ENCODE measurements at regions not wholly inside any gene's neighbourhood (a gene's known extent, or its start where the extent isn't known, plus 50 kb on each side); places are given as distances from the start of the nearest gene placed in this dataset.
"Not testable (repeated sequence)": the region's sequence is repeated elsewhere in the genome, so short reads cannot be mapped to it uniquely, and the experiment has no call there.

- no peak for DNase-seq
Measured at GRCh38 chr2:145394181-145394580, 874.3 kb upstream of the ZEB2 start.

GRCh38 chr2:145386973-145387372, 867.1 kb upstream of the ZEB2 start:
- DNase-seq = no peak

GRCh38 chr2:145383961-145384360, 864.0 kb upstream of the ZEB2 start:
- no peak for DNase-seq

GRCh38 chr2:145380436-145381017, 860.6 kb upstream of the ZEB2 start:
- no peak for DNase-seq

- no peak for DNase-seq
Measured at GRCh38 chr2:145379934-145380333, 860.0 kb upstream of the ZEB2 start.

DNA sequence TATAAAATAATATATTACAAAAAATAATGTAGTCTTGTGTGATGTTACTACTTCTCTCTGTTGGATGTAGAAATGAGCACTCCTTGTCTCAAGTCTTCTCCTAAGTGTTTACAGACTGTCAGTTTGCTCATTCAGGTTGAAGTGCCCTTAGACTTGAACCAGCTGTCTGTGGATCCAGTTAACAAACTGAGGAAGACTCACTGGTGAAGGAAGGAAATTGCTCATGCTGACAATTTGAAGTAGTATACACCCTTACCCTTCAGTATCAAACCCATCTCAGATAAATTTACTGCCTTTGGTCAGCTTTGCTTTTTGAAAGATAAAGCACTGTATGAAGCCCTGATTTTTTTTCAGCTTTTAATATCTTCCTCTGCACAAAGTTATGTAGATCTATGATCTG, 854.2 kb upstream of the ZEB2 start:
- no peak for DNase-seq

GRCh38 chr2:145367334-145367733, 847.4 kb upstream of the ZEB2 start:
- DNase-seq = not testable (repeated sequence)

GRCh38 chr2:145366341-145366740, 846.4 kb upstream of the ZEB2 start:
- no peak for DNase-seq

DNA sequence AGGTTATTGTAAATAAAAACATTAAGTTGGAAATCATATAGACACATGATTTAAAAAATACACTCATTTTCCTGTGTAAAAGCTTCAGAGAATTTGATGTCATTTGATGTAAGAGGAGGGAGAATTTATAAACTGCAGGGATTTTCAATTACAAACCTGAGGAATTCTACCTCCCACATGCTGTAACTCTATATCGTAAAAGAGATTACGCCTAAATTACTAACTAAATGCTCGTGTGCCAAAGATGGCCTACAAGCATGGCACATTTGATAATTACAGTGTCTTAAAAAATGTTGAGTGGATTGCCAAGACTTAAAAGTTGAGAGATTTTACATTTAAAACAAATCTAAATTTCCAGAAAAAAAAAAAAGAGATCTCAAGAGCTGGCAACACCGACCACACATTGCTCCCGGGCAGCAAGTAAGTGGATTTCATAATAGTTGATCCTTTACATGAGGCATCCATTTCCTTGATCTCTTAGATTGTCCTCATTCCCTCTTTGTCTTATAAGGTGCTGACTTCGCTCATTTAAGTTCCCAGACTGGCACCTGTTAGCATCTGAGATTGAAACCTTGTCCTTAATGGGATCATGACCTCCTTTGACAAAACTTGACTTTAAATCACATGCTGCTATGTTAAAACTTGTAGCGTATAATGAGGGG, 840.3 kb upstream of the ZEB2 start:
- no peak for DNase-seq

- no peak for DNase-seq
Measured at GRCh38 chr2:145359561-145359960, 839.6 kb upstream of the ZEB2 start.

- DNase-seq = no peak
Measured at GRCh38 chr2:145356056-145356455, 836.1 kb upstream of the ZEB2 start.

DNA sequence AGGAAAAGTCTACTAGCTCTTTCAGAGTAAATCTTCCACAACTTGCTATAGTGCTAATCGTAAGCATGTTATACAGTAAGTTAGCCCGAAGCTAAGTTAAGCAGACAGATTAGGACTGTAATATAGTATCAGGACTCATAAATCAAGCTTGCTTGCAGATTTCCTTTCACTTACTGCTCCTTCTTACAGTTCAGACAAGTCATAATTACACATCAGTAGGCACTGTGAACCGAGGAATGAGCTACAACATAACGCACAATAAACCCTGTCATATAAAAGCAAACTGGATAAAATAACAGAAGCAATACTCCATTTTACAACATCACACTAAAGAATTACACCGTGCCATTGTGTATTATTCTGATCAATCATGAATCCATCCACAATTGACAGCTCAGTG, 832.6 kb upstream of the ZEB2 start:
- DNase-seq = no peak

DNA sequence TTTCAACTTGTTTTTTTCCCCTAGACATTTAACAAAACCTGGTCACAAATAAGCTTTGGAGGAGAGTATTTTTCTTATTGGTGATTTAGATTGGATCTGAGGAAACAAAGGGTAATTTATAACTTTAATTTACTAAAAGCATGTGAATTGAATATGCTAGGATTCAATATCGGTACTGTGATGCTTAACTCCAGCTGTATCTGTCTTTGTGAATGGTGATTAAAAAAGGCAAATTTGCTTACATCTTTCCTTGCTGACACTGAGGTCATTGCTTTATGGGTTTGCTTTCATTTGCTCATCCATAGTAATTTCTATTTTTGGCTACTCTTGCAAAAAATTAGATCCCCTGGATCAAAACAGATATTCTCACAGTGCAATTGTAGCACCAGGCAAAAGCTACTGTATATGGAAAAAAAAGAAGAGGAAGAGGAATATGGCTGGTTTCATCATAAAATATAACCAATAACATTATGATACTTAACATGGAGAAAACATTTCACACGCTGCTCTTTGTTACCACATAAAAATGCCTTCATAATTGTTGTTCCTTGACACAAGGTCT, 832.0 kb upstream of the ZEB2 start:
- no peak for DNase-seq

GRCh38 chr2:145350011-145350410, 830.1 kb upstream of the ZEB2 start:
- DNase-seq = no peak

DNA sequence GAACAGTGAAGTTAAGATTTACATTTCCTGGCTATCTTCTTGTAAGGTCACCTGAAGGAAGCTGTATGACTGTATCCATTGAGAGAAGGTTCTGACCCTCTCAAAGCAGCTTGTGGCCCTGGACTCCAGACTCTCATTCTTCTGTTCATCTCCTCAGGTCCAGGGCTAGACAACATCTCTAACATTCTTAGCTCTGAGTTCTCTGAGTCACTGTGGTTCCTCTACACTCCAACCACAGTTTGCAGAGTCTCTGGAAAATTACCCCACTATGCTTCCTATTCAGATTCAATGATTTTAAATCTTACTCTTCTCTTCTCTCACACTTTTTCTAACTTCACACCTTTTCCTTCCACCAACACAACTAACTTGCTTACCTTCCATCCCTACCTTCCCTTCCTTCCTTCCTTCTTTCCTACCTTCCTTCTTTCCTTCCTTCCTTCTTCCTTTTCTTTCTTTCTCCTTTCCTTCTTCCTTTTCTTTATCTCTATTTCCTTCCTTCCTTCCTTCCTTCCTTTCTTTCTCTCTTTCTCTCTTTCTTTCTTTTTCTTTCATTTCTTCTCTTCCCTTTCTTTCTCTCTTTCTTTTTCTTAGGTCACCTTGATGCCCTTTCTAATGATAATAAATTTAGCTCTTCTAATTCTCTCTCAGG, 824.3 kb upstream of the ZEB2 start:
- no peak for DNase-seq

- no peak for DNase-seq
Measured at GRCh38 chr2:145343287-145343686, 823.4 kb upstream of the ZEB2 start.

DNA sequence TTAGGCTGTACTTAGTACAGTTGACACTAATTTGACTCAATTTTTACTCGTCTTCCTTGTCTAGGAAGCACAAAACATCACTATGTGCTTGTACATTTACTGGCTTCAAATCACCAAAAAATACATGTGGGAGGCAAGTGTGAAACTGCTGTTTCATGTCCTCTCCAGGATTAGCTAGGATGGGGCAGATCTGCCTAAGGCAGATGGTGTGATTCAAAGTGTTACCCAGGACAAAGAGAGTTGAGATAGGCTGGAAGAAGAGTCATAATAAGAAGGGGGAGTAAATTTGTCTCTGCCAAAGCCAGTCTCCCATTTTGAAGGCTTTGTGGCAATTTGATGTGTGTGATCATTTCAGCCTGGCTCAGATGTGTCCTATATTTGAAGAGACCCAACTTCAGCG, 821.6 kb upstream of the ZEB2 start:
- DNase-seq = no peak

GRCh38 chr2:145339646-145340045, 819.7 kb upstream of the ZEB2 start:
- DNase-seq = no peak

DNA sequence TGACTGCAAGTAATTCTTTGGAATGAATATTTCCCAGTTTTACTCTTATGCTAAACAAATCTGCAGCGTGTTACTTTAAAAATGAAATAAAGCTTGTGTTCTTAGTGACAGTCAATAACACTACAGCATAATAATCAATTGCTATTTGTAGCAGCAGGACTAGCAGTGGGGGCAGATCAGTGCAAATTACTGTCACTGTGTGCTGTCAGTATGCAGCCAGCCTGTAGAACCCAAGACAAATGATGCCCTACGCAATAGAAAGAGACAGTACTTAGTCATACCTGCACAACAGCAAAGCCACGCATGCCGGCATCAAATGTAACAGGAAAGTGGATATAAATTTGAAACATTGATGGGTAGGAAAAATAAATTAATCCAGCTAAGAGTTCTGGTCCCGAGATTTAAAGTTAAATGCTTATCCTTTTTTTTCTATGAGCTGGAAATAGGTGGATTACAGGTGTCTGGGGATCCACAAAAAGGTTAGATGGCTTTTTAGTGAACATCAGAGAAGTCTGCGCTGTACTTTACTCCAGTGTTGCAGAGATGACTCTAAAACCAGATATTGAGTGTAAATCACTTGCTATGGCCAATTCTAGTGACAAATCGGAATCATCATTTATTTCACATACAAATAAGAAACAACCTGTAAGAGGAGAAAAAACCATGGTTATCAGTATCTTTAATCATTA, 812.4 kb upstream of the ZEB2 start:
- DNase-seq = no peak

DNA sequence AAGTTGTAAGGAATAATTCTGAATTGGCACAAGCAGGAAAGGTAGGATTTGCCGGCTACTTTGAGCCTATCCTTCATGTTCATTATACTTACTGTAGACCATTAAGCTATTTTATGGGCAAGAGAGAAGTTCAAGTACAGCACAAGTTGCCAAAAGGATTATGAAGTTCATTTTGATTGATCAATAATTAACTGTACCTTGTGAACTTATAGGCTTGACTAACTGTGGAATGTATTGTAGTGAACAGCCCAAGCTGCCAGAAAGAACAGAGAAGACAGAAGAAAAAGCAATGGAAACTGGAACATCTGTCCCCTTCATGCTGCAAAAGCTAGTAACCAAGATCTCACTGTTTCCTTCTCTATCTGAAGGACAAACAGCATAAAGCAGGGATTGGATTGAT, 810.1 kb upstream of the ZEB2 start:
- DNase-seq = no peak

GRCh38 chr2:145325485-145325884, 805.6 kb upstream of the ZEB2 start:
- no peak for DNase-seq

- no peak for DNase-seq
Measured at GRCh38 chr2:145324748-145325147, 804.8 kb upstream of the ZEB2 start.

GRCh38 chr2:145323512-145323911, 803.6 kb upstream of the ZEB2 start:
- DNase-seq = no peak

DNA sequence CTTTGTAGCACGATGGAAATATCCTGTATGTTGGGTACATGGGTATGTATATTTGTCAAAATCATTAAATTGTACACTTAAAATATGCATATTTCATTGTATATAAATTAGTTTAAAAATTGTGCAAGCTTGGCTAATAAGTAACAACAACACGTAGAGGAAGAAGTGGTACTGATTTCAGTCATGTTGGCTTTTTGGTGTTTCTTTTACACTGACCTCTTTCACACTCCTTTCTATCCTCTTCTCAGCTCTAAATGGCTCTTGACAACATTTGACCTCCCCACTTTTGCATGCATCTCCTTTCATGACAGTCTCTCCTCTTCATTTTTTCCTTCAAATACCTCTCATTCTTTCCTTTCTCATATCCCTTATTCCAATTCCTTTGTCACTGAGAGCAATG, 801.4 kb upstream of the ZEB2 start:
- no peak for DNase-seq
